GM12864 (cell line): ENCODE measurements at regions not wholly inside any gene's neighbourhood (a gene's known extent, or its start where the extent isn't known, plus 50 kb on each side); places are given as distances from the start of the nearest gene placed in this dataset.

Experiments used
- DNase-seq: peaks from one replicate; pipeline ENCODE4 v3.0.0-alpha.2; 2011; ENCODE audit warnings: low read depth
- H3K4me3 ChIP-seq: 2 replicates; pipeline ENCODE4 v1.5.1; 2011; ENCODE audit warnings: mild to moderate bottlenecking, low read depth, low read length, control low read depth
- TF ChIP-seq, protein P1 (sequence below): IDR thresholded peaks from 2 replicates; pipeline ENCODE4 v1.5.1; 2011; ENCODE audit warnings: low read depth, mild to moderate bottlenecking, moderate library complexity, low read length, control low read depth, inconsistent platforms; ENCODE audit errors: missing control alignments

- TF ChIP-seq, protein P1, sequence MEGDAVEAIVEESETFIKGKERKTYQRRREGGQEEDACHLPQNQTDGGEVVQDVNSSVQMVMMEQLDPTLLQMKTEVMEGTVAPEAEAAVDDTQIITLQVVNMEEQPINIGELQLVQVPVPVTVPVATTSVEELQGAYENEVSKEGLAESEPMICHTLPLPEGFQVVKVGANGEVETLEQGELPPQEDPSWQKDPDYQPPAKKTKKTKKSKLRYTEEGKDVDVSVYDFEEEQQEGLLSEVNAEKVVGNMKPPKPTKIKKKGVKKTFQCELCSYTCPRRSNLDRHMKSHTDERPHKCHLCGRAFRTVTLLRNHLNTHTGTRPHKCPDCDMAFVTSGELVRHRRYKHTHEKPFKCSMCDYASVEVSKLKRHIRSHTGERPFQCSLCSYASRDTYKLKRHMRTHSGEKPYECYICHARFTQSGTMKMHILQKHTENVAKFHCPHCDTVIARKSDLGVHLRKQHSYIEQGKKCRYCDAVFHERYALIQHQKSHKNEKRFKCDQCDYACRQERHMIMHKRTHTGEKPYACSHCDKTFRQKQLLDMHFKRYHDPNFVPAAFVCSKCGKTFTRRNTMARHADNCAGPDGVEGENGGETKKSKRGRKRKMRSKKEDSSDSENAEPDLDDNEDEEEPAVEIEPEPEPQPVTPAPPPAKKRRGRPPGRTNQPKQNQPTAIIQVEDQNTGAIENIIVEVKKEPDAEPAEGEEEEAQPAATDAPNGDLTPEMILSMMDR = no peak
- H3K4me3 ChIP-seq = no peak overlapping the region
- DNase-seq = no peak
These were observed 479.5 kb downstream of the TNS1 start for GRCh38 chr2:217523286-217523685.

DNA sequence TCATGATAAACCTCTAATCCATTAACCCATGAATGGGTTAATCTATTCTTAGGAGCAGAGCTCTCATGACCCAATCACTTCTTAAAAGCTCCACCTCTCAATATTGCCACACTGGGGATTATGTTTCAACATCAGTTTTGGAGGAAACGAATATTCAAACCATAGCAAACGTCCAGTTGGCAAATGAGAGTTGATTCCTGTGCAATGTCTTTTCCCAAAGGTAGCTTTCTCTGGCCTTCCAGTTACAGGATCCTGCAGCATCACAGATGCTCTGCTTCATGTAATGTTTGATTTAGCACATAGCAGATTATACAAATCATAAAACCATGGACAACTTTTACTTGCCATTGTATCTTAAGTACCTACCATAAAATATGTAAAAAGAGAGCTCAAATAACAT, 481.0 kb downstream of the TNS1 start:
- DNase-seq = no peak
- TF ChIP-seq, protein P1 = no peak
- H3K4me3 ChIP-seq = no peak overlapping the region

DNA sequence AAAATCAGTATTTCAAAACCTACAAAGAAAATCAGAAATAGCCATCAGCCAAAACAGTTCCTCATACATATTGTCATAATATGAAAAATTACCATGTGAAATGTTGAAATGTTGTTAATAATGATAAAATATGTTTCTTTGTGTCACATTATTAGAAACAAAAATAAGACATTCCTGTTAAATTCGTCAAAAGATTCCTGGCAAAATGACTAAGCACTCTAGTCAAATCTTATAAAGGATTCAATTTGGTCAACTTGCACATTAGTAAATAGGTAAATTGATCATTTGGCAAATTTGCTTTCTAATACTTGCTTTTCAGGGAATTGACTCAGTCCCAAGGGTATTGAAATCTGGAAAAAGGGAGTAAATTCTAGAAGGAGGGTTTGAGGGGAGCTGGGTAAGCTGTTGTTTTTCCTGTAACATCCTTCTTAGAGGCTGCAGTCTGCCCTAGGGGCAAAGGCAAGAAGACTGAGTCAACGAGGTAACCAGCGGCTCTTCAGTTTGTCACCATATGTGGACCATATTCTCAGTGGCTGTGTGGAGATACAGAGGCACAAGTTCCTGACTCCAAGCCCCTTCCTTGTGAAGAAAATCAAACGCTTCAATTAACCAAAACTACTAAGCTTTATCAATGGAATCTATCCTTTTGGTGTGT, 482.3 kb downstream of the TNS1 start:
- DNase-seq = no peak
- no peak overlapping the region for H3K4me3 ChIP-seq
- TF ChIP-seq, protein P1 = no peak

- DNase-seq = no peak
- H3K4me3 ChIP-seq = no peak overlapping the region
- TF ChIP-seq, protein P1 = no peak
These were observed 485.4 kb downstream of the TNS1 start for GRCh38 chr2:217517402-217517801.

GRCh38 chr2:217515615-217516309, 487.0 kb downstream of the TNS1 start:
- DNase-seq = no peak
- TF ChIP-seq, protein P1 = no peak
- H3K4me3 ChIP-seq = no peak overlapping the region

DNA sequence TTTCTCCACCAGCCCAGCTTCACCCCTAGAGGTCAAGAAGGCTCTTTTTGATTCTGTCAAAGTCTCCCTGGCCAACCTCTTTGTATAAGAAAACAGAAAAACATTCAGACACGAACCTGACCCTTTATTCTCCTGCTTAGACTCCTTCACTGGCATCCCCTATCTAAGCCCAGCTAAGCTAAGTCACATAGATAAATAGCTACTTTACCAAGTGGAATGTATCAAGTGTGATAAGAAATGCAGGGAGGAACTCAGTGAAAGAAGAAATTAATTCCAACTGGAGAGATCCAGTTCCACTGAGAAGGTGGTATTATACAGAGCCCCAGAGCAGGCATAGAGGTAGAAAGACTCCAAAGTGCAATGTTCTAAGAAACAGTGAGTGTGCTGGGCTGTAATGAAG, 489.5 kb downstream of the TNS1 start:
- H3K4me3 ChIP-seq = no peak overlapping the region
- no peak for DNase-seq
- TF ChIP-seq, protein P1 = no peak

DNA sequence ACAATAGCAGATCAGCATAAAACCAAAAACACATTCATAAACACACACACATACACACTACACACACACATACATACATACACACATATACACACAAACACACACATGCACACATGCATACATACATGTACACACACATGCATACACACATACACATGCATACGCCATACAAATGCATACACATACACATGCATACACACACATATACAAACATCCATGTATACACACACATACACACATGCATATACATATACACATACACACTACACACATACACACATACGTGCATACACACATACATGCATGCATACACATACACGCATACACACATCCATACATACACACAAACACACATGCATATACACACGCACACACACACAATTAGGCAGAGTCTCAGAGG, 490.1 kb downstream of the TNS1 start:
- H3K4me3 ChIP-seq = no peak overlapping the region
- TF ChIP-seq, protein P1 = no peak
- DNase-seq = no peak
